HG02973 (cell line): ENCODE measurements at regions not wholly inside any gene's neighbourhood (a gene's known extent, or its start where the extent isn't known, plus 50 kb on each side); places are given as distances from the start of the nearest gene placed in this dataset.

Experiments
- ATAC-seq: cut with Tn5 transposase; IDR thresholded peaks from one replicate; pipeline ENCODE4 v1.9.1; 2021; ENCODE audit warnings: moderate library complexity; ENCODE audit not compliant: unreplicated experiment

DNA sequence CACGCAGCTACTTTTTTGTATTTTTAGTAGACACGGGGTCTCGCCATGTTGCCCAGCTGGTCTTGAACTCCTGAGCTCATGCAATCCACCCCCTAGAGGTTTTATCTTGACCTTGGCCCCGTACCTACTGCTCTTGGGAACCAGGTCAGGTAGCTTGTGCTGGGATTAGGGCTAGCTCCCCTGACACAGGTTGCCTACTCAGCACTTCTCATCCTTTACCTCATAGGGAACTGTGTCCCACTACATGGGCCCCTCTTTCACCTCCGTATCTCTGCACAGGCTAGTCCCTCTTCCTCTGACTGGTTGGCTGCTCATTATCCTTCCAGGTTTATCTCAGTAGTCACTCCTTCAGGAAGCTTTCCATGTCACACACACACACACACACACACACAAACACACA, 58.0 kb upstream of the ITPRID1 start:
- no peak for ATAC-seq

DNA sequence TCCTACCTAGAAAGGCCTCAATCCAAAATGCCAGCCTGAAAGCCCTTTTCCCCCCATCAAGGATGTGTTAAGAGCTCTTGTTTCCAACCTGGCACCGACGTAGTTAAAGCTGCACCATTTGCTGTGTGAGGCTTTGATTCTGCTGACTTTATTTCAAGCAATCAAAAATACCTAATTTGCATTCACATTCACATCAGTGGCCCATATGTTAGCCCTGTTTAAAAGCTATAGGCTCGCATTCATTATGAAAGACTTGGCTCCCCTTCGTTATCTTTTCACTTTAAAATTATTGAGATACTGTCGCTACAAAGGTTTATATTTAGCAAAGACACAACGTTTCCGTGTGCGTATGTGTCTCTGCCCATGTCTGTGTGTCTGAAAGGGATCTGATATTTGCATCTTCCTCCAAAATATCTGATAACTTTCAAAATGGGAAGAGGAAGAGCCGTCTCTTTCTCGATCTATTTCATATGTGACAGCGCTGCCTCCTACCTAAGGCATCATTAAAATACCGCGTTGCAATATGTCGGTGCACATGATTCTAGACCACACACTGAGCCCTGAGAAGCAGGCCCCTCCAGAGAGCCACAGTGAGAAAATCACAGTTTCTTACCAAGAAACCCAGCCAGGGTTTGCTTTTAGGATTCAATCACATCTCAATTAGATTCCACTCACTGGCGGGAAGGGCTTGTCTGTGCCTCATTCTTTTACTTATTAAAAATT, 57.1 kb upstream of the ITPRID1 start:
- no peak for ATAC-seq

DNA sequence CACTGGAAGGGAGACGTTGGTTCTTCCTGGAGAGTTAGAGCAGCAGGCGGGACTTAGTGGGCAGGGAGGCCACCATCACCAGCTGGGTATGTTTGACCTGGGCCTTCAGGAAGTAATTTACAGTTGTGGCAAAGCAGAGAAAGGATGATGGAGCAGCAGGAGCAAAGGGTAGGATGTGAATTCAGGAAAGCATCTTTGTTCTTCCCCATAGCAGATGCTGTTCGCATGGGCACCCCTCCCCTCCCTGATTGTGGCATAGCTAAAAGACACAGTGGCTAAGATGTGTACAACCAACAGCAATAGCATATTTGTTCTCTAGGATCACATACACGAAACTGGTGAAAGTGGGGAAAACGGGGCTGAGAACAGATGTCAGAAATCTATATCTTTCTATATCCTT, 56.3 kb upstream of the ITPRID1 start:
- no peak for ATAC-seq

- ATAC-seq: no peak
These were observed 55.7 kb upstream of the ITPRID1 start for GRCh38 chr7:31458203-31458602.

GRCh38 chr7:31462636-31463035, 51.3 kb upstream of the ITPRID1 start:
- ATAC-seq: no peak
